ENCODE measurements at regions not wholly inside any gene's neighbourhood (a gene's known extent, or its start where the extent isn't known, plus 50 kb on each side); places are given as distances from the start of the nearest gene placed in this dataset.
"Not testable (repeated sequence)": the region's sequence is repeated elsewhere in the genome, so short reads cannot be mapped to it uniquely, and the experiment has no call there.

DNA sequence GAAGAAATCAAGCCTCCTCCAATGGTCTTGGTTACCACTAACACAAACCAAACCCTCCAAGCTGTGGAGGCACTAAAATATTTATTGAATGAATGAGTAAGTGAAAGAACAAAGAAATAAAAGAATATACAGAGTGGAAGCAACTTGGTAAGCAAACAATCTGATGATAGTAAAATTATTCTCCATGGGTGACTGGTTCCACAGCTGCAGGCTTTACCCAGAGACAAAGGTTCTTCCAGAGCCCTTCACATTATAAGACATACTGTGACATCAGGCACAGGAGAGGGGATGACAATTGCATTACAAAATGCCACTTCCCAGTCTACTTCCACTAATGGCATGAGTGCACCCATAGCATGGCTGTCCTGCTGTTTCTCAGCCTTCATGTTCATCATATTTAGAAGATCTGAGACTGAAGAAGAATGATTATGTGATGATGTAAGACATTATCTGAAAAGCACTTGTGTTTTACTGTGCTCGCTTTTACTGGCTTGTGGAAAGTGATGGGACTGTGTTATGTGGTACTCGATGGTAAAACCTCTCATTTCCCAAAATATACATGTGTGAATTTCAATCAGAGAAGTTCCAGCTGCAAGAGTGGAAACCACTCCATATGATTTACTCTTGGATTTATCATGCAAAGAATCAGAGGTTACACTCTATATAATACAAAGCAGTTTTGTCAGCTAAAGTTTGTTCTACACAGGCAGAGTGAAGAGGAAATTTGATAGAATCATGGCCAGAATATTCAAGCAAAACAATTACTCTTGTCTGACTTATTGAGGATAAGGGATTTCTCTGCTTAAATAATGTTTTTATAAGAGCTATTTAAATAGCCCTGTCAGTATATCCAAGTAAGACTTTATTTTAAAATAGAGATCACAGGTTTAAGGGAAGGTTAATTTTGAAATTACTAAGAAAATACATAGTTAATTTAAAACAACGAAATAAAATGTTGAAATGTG, 220.2 kb upstream of the NBEA start:
- no peak for ATAC-seq

DNA sequence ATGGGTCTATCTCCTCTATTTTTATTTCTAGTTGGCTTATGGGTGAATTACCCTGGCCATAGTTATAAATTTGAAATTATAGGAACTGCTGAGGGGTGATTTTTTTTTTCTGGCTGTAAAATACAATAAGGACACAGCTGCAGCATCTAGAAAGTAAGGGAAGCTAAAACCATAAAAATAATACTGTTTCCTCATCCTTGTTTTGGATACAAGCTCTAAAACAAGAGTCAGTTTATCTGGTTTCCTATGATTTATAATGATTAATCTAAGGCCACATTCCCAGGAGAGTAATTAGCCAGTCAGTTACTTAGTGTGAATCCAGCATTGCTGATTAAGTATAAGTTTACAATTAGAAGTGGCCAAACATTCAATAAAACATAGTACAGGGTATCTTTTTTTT, 219.1 kb upstream of the NBEA start:
- no peak for ATAC-seq

DNA sequence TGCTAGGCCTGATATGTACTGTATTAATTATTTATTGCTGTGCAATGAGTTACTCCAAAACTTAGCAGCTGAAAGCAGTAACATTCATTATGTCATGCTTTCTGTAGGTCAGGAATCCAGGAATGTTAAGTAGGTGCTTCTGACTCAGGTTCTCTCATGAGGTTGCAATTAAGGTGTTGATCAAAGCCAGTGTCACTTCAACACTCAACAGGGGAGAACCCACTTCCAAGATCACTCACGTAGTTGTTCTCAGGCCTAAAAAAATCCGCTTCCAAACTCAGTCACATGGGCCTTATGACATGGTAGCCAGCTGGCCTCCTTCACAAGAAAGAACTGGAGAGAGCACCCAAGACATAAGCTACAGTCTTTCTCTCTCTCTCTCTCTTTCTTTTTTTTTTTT, 211.1 kb upstream of the NBEA start:
- ATAC-seq, result no peak

DNA sequence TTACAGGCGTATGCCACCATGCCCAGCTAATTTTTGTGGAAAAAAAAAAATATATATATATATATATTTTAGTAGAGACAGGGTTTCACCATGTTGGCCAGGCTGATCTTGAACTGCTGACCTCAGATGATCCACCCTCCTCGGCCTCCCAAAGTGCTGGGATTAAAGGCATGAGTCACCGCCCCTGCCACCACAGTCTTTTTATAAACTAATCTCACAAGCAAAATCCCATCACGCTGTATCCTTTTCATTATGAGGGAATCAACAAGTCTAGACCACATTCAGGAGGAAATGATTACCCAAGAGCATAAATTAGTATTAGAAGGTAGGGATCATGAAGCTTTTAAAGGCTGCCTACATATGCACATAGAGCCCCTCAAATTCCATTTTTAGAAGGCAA, 210.6 kb upstream of the NBEA start:
- ATAC-seq, result no peak

DNA sequence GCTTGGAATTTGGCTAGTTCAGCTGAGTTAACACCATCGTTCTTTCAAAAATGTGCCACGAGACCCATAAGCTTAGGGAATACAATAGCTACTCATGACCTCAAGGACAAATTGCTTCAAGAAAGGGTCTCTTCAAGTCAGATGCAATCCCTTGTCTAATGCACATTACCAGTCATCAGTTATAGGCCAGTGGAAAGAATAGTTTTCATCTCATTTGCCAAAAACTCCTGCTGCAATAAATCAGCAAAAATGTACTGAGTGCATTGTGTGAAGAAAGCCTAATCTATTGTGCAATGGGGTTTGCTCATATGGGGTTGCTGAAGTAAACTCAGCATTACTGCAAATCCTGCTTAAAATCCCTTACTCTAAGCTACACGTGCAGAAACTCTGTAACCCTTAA, 208.3 kb upstream of the NBEA start:
- ATAC-seq, result no peak

DNA sequence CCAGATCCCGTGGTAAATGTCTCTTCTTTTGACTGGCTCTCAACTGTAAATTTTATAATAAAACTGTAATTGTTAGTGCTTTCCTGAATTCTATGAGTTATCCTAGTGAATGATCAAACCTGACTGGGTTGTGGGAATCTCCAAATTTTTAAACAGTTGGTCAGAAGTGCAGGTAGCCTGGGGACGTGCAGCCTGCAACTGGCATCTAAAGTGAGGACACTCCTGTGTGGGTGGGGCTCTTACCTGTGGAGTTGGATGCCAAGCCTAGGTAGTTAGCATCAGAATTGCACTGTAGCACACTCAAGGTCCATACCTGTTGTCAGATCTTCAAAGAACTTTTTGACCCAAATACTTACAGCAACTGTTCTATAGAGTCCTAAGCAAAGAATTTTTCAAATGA, 207.1 kb upstream of the NBEA start:
- no peak for ATAC-seq

DNA sequence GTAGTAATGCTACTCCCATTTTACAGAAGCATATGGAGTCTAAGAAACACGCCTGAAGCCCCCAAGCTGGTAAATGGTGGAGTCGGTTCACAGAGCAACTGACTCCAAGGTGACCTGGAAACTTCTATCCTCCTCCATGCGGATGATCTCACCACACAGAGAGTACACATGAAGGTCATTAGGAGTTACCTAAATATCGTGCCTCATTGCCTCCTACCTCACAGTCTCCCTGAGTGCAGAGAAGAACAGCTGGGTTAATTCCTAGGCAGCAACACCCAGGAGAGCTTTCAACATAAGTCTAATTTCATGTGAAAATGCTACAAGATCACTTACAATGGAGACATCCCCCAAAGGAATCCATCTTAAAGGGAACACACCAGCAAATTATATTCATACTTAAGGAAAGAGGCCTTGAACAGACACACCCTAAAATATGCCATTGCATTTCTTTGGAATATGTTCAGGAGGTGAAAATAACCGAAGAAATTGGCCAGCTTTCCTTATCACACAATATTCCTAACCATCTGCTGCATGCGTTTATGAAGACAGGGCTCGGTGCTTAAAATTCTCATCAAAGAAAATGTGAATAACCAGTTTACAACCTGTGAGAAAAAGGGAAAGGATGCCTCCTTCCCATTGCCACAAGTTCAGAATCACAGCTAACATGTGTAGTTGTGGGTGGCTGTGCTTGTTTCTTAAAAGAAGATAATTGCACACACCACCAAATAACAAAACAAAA, 203.6 kb upstream of the NBEA start:
- no peak for ATAC-seq

DNA sequence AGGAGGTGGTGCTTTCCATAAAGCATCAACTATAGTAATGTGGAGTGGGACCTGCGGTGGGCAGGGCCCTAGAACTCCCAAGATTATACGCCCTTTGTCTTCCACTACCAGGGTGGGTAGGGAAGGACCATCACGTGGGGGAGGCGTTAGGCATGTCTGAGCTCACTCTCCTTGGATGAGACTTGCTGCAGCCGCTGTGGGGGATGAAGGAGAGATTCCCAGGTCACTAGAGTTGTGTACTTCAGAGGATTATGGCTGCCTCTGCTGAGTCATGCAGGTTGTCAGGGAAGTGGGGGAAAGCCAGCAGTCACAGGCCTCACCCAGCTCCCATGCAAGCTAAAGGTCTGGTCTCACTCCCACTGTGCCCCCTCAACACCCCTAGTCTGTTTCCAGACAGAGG, 195.0 kb upstream of the NBEA start:
- ATAC-seq, result not testable (repeated sequence)

DNA sequence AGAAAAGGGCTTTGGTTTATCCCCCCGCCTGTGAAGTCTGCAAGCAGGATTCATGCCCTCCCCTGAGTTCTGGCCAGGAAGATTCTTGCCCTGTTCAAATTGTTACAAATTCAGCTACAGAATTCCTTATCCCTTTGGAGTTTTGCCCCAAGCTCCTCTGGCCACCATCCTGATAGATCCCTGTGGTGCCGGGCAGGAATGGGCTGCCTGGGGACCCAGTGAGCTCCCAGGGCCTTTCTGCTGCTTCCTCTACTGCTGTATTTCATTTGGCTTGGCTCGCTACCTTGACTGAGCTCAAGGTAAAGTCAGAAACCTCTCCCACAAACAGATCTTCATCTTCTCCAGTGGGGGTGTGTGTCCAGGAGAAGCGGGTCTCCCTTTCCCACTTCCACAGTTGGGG, 194.6 kb upstream of the NBEA start:
- ATAC-seq, result no peak

DNA sequence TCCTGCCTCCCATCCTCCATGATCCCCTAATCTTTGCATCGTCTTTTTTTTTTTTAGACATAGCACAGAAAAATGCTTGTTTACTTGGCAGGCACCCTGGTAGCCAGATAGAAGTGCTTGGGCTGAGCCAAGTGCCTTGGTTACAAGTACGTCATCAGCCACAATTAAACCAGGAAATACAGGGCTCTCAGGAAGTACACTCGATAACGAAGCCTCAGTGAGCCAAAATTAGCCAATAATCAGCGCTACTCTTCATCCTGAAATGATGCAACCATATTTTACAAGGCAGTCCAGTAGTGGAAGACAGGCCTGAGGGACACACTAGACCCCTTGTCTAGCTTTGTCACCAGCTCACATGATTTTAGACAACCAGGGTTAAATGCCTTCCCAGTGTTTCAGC, 194.0 kb upstream of the NBEA start:
- no peak for ATAC-seq

DNA sequence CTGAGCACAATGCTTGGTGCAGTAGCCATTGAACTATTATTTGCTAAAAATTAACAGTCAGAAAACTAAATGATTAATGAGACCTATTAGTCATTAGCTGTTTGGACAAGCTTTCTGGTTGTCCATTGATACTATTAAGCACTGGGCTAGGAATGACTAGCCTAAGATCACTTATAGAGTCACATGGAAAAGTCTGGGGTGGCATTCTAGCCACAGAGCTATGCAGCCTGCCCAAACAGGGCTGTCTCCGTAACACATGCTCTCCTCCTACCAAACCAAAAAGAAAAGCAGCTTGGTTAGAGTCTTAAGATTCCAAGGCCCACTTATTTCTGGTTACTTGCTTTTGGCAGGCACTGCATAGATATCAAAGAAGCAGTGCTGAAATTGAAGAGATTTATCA, 193.5 kb upstream of the NBEA start:
- no peak for ATAC-seq

DNA sequence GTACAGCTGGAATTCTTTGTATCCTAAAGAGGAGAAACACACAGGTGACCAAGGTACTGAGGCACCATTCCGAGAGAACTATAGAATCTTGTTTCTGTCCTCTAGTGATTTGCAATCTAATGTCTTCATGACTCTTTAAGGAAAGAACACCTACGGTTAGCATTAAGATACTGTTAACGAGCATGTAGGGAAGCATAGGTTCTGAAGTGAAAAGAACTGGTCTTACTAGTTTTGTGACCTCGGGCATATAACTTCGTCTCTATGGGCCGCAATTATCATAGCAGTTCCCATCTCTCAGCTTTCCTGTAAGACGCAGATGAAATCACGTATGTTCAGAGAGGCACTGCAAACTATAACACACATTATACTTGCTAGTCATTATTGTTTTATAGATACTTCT, 193.0 kb upstream of the NBEA start:
- ATAC-seq, result no peak

DNA sequence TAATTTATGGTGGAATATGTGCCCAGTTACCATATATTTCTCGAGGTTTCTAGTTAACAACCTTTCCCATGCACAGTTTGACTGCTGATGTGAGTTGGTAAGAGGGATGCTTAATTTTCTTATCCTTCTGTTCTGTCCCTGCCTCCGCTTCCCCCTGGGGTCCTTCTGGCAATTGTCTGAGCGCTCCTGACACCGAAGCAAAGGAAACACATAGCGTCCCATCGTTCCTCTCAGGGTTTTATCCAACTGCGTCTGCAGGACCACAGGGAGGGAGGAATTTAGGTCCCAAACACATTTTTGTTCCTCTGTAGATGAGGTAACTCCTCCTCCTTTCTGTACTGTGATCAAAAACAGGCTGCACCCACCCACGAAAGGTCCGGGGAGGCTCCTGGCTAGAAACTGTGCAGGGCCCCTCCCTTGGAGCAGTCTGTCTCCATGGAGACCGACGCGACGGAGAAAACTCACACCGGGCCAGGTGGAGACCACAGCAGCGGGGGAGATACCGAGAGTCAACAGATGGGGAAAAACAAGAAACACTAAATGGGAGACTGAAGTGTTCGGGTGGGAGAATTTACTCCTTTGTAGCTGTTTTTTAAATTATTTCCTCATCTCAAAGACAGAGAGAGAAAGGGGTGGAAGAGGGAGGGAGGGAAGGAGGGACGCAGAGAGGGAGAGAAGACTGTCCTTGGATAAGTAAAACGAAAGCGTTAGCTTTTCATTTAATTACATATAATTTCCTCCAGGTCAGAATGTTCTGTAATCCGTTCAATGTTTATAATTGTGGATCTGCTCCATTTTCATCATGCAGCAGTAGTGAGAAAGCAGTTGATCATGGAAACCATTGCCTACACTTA, 191.8 kb upstream of the NBEA start:
- ATAC-seq, result no peak

DNA sequence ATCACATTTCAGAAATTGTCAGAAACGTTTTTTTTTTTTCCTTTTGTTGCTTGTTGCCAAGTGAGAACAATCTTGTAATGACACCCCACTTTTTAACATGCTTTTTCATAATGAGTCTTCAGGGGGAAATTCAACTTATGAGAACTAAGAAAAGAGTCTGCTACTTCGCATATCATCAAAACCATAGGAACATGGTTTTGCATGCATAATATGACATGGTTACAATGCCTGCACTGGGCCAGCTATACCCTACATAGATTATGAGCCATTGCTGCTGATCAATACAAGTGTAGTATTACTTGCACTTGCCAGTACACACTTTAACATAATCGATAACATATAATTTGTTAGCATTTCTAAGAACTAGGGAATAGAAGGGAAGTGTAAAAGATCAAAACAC, 191.0 kb upstream of the NBEA start:
- ATAC-seq, result no peak

DNA sequence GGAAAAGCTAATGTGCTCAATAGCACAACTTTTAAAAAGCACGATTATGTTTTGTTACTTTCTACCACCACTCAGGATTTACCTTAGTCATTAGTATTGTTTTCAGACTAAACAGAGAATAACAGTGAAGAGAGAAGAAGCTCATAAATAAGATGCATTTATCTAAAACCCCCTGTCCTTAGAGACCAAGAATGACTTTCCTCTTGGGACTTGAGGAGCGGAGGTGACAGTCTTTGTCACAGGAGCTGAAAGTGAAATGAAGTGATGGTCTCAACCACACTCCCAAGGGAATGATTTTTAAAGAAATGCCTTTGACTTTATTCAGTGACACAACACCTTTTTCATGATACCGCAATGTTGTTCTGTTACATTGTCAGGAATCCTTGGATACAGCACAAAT, 190.6 kb upstream of the NBEA start:
- ATAC-seq, result no peak

DNA sequence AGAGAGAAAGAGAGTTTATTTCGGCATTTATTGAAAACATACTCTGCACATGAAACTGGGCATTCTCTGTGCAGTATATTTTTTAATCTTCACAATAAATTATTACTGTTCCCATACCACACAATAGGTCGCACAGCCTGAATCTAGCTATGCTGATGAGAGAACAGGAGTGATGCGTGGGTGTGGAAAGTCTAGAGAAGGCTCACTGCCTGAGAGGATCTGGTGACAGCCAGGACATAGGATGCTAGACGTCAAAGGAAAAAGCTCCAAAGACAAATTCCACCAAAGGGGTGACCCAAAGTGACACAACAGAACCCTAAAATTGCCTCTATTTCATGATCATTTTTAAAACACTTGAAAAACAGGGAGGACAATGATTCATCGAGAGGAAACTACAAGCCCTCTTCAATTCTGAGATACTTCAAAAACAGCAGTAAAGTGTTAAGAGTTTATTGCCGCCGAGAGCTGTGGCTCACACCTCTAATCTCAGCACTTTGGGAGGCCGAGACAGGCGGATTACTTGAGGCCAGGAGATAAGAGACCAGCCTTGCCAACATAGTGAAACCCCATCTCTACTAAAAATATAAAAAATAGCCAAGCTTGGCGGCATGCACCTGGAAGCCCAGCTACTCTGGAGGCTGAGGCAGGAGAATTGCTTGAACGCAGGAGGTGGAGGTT, 189.6 kb upstream of the NBEA start:
- no peak for ATAC-seq

DNA sequence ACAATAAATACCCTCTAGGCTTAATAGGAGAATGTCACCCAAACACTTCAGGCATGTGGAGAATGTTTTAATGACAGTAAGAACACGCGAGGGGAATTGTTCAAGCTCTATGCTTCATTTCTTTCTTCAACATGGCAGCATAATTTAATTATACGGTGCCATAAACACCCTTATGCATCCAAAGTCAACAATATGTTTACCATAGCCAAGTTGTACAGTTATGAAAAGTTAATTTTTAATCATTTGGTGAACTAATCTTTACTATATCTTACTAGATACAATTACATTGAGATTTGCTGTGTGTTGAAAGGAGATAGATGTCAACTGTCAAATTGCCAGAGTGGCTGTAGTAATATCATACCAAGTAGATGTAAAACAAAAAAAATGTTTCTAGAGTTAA, 185.9 kb upstream of the NBEA start:
- ATAC-seq, result no peak

DNA sequence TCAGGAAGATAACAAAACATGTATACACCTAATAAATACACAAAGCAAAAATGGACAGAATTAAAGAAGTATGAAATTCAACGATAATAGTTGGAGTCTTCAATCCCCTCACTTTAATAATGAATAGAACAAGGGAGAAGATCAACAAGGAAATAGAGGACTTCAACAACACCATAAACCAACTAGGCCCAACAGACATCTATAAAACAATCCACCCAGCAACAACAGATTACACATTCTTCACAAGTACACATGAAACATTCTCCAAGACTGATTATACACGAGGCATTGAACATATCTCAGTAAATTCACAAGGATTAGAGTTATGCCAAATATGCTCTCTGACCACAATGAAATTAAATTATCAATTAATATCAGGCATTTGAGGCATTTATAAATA, 185.5 kb upstream of the NBEA start:
- ATAC-seq, result no peak

DNA sequence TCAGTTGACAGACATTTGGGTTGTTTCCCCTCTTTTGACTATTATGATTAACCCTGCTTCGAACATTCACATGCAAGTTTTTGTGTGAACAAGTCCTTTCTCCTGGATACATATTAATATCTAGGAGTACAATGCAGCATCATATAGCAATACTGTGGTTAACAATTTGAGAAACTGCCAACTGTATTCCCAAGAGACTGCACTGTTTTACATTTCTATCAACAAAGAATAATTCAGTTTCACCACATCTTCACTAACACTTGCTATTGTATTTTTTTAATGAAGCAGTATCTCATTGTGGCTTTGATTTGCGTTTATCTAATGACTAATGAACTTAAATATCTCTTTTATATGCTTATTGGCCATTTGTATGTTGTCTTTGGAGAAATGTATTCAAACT, 184.6 kb upstream of the NBEA start:
- ATAC-seq, result no peak

DNA sequence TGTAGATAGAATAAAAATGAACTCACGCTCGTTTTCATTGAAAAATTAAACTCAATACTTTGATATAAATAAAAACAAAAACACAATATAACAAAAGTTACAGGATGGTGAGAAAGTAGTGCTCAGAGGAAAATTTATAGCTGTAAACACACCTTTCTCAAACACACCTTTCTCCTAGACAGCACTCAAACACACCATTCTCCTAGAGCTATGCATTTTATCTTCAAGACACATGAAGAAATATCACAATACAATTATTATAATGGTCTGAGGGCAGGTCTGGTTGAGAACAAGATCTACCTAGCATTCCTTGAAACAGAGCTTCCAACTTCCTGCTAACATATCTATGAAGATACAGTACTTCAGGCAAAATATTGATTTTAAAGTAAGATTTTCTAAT, 183.4 kb upstream of the NBEA start:
- ATAC-seq, result no peak

DNA sequence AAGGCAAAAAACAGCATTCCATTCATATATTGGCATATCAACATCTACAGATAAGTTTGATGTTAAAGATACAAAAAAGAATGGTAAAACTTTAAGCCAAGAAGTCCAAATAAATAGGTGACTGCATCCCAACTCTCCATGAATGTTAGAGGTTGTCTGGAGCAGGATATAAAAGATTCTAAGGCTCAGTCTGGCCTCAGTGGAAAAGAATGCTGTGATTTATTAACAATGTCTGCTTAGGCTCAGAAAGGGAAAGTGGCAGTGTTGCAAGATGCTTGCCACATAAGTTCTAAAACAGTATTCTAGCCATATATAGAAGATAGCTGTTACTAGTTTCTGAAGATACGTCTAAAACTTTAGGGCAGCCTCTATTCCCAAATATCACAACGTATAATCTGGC, 179.8 kb upstream of the NBEA start:
- no peak for ATAC-seq

DNA sequence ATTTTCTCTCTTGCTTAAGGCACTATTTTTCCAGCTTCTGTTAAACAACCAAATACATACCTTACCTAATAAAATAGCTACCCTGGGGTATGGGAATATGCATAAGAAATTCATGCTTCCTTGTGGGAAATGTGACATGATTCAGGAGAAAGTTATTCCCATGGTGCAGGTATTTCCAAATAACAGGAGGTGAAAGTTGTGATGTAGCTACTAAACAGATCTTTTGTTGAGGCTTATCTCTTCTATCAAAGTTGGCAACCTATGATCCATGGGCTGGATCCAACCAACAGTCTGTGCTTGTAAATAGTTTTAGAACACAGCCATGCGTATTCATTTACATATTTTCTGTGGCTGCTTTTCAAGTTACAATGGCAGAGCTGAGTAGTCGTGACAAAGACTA, 177.8 kb upstream of the NBEA start:
- no peak for ATAC-seq

Data from activated CD4-positive, CD25-positive, alpha-beta regulatory T cell treated with anti-CD3 and anti-CD28 coated beads, Interleukin-2, amount 50 U/mL, for 24 hours (primary cell).